Smooth muscle cell (in vitro differentiated cells): ENCODE measurements at regions not wholly inside any gene's neighbourhood (a gene's known extent, or its start where the extent isn't known, plus 50 kb on each side); places are given as distances from the start of the nearest gene placed in this dataset.

Source experiments
- DNase-seq: peaks from one replicate; lab custom pipeline; 2025; ENCODE audit not compliant: unreplicated experiment; lab: John Stamatoyannopoulos, UW
- H2AFZ ChIP-seq: fragments of 200-600 bp; sonication (generic); 2 replicates; pipeline ENCODE4 v1.6.0; 2016; ENCODE audit warnings: antibody characterized with exemption, low read depth, mild to moderate bottlenecking
- H3F3A ChIP-seq: fragments of 200-600 bp; sonication (generic); 2 replicates; pipeline ENCODE4 v1.6.0; 2017; ENCODE audit warnings: antibody characterized with exemption, low read depth
- H3K27ac ChIP-seq: fragments of 200-600 bp; sonication (generic); 2 replicates; pipeline ENCODE4 v1.5.1; 2016; ENCODE audit warnings: low read depth, mild to moderate bottlenecking
- H3K27me3 ChIP-seq: fragments of 200-600 bp; sonication (generic); 2 replicates; pipeline ENCODE4 v1.6.1; 2016; ENCODE audit warnings: low read depth, mild to moderate bottlenecking
- H3K36me3 ChIP-seq: fragments of 200-600 bp; sonication (generic); 2 replicates; pipeline ENCODE4 v1.5.1; 2016; ENCODE audit warnings: low read depth
- H3K4me1 ChIP-seq: fragments of 200-600 bp; sonication (generic); 2 replicates; pipeline ENCODE4 v1.5.1; 2016; ENCODE audit warnings: low read depth
- H3K4me2 ChIP-seq: fragments of 200-600 bp; sonication (generic); 2 replicates; pipeline ENCODE4 v1.6.0; 2016; ENCODE audit warnings: mild to moderate bottlenecking
- H3K4me3 ChIP-seq: fragments of 200-600 bp; sonication (generic); 2 replicates; pipeline ENCODE4 v1.5.1; 2016; ENCODE audit warnings: mild to moderate bottlenecking
- H3K79me2 ChIP-seq: fragments of 200-600 bp; sonication (generic); 2 replicates; pipeline ENCODE4 v1.6.0; 2016; ENCODE audit warnings: low read depth, mild to moderate bottlenecking
- H3K9ac ChIP-seq: fragments of 200-600 bp; sonication (generic); 2 replicates; pipeline ENCODE4 v1.6.0; 2016; ENCODE audit warnings: low read depth
- H3K9me3 ChIP-seq: fragments of 200-600 bp; sonication (generic); replicated peaks from 2 replicates; pipeline ENCODE4 v1.5.1; 2016; ENCODE audit warnings: low read depth
- H4K20me1 ChIP-seq: fragments of 200-600 bp; sonication (generic); 2 replicates; pipeline ENCODE4 v1.6.0; 2016; ENCODE audit warnings: low read depth
- WGBS: methylation state at CpG from one replicate; pipeline ENCODE4 v1.1.7; 2016; ENCODE audit warnings: low lambda C conversion rate; 5-methylcytosine and 5-hydroxymethylcytosine counted together
- TF ChIP-seq, protein P1 (sequence below): fragments of 200-600 bp; sonication (generic); IDR thresholded peaks from 2 replicates; pipeline ENCODE4 v1.5.1; 2017; ENCODE audit warnings: borderline replicate concordance, mild to moderate bottlenecking, antibody characterized with exemption; ENCODE audit not compliant: insufficient read depth, poor library complexity, severe bottlenecking

DNA sequence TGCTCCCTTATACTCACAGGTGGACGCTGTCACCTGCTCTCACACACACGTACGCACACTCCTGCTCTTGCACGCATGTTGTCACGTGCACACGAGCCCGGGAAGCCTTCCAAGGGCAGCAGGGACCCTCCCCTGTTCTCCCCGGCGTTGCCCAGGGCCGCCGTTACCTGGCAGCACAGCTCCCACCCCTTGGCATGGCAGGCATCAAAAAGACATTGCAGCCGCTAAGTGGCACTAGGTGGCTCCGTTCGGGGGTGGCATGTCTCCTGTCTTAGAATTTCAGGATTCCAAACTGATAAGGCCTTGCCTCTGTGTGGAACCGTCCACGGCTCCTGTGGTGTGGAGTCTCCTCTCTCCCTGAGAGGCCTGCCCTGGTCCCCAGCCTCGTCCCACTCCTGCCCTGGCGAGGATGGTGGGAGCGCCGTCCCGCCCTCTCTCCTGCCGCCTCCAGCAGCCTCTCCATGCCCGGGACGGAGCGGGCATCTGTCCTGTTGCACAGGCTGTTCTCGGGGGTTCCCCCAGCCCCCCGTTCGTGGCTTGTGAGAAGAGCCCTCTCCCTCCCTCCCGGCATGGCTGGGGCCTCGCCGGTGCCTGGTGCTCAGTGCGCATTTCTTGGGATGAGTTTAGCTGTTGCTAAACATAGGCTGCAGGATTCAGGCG, 126.7 kb upstream of the GSE1 start:
- no peaks in the 10 kb centered on the region for H3K79me2 ChIP-seq
- H3K9me3 ChIP-seq: no peaks in the 10 kb centered on the region
- H3F3A ChIP-seq: no peaks in the 10 kb centered on the region
- no peak overlapping the region for H3K4me2 ChIP-seq
- H3K9ac ChIP-seq: no peak overlapping the region
- H4K20me1 ChIP-seq: peaks cover 96% of the 10 kb centered on the region
- 97% methylated on average over 33 of the region's 33 CpGs for WGBS
- TF ChIP-seq, protein P1, sequence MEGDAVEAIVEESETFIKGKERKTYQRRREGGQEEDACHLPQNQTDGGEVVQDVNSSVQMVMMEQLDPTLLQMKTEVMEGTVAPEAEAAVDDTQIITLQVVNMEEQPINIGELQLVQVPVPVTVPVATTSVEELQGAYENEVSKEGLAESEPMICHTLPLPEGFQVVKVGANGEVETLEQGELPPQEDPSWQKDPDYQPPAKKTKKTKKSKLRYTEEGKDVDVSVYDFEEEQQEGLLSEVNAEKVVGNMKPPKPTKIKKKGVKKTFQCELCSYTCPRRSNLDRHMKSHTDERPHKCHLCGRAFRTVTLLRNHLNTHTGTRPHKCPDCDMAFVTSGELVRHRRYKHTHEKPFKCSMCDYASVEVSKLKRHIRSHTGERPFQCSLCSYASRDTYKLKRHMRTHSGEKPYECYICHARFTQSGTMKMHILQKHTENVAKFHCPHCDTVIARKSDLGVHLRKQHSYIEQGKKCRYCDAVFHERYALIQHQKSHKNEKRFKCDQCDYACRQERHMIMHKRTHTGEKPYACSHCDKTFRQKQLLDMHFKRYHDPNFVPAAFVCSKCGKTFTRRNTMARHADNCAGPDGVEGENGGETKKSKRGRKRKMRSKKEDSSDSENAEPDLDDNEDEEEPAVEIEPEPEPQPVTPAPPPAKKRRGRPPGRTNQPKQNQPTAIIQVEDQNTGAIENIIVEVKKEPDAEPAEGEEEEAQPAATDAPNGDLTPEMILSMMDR: no peak
- no peaks in the 10 kb centered on the region for H3K36me3 ChIP-seq
- no peak overlapping the region for H2AFZ ChIP-seq
- no peaks in the 10 kb centered on the region for H3K4me1 ChIP-seq
- H3K4me3 ChIP-seq: no peak overlapping the region
- no peak overlapping the region for H3K27ac ChIP-seq
- no peak for DNase-seq
- H3K27me3 ChIP-seq: no peaks in the 10 kb centered on the region

GRCh38 chr16:85488414-85488813, 124.7 kb upstream of the GSE1 start:
- H2AFZ ChIP-seq: no peak overlapping the region
- H3K9ac ChIP-seq: no peak overlapping the region
- H3K36me3 ChIP-seq: no peaks in the 10 kb centered on the region
- 88% methylated on average over 8 of the region's 8 CpGs for WGBS
- no peaks in the 10 kb centered on the region for H3K27me3 ChIP-seq
- peaks cover 8% of the 10 kb centered on the region for H3K4me1 ChIP-seq
- peaks cover 95% of the 10 kb centered on the region for H4K20me1 ChIP-seq
- DNase-seq: no peak
- no peaks in the 10 kb centered on the region for H3F3A ChIP-seq
- TF ChIP-seq, protein P1: no peak
- no peak overlapping the region for H3K27ac ChIP-seq
- H3K79me2 ChIP-seq: no peaks in the 10 kb centered on the region
- no peak overlapping the region for H3K4me3 ChIP-seq
- H3K9me3 ChIP-seq: no peaks in the 10 kb centered on the region
- H3K4me2 ChIP-seq: no peak overlapping the region

DNA sequence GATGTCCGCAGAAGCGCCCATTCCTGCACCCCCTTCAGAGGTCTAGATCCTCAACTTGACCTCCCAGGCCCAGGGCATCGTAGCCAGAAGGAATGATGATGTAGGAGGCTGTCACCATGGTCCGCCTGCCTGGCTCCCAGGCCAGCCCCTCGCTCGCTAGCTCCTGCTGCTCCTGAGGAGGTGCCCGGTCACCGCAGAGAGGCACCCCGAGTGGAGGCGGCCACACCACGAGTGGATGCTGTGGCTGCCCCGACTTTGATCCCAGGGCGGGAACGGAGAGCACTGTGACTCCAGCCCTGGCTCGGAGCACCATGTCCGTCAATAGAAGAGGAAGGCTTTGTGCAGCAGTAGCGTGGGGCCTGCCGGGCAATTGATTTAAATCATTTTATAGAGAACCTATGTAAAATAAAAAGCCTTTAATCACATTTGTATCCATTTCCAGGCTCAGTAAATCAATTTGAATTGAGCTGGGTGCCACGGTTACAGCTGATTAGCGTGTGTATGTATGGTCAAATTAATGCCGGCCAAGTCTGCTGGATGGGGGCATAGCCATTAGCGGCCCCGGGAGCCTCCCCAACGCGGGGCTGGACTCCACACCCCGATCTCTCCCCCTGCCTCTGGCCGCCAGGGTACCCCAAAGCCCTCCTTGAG, 122.6 kb upstream of the GSE1 start:
- WGBS: 93% methylated on average over 27 of the region's 27 CpGs
- Histone ChIP-seq H3K4me2 (no peak overlapping the region), H2AFZ (no peak overlapping the region), H3K9me3 (no peaks in the 10 kb centered on the region), H3K4me1 (peaks cover 8% of the 10 kb centered on the region), H3K27ac (no peak overlapping the region), H3K4me3 (no peak overlapping the region), H3F3A (no peaks in the 10 kb centered on the region), H3K79me2 (no peaks in the 10 kb centered on the region), H3K27me3 (no peaks in the 10 kb centered on the region), H3K9ac (no peak overlapping the region), H4K20me1 (peaks cover 95% of the 10 kb centered on the region), H3K36me3 (no peaks in the 10 kb centered on the region)
- TF ChIP-seq, protein P1: no peak
- no peak for DNase-seq
